ENCODE measurements at regions not wholly inside any gene's neighbourhood (a gene's known extent, or its start where the extent isn't known, plus 50 kb on each side); places are given as distances from the start of the nearest gene placed in this dataset.

DNA sequence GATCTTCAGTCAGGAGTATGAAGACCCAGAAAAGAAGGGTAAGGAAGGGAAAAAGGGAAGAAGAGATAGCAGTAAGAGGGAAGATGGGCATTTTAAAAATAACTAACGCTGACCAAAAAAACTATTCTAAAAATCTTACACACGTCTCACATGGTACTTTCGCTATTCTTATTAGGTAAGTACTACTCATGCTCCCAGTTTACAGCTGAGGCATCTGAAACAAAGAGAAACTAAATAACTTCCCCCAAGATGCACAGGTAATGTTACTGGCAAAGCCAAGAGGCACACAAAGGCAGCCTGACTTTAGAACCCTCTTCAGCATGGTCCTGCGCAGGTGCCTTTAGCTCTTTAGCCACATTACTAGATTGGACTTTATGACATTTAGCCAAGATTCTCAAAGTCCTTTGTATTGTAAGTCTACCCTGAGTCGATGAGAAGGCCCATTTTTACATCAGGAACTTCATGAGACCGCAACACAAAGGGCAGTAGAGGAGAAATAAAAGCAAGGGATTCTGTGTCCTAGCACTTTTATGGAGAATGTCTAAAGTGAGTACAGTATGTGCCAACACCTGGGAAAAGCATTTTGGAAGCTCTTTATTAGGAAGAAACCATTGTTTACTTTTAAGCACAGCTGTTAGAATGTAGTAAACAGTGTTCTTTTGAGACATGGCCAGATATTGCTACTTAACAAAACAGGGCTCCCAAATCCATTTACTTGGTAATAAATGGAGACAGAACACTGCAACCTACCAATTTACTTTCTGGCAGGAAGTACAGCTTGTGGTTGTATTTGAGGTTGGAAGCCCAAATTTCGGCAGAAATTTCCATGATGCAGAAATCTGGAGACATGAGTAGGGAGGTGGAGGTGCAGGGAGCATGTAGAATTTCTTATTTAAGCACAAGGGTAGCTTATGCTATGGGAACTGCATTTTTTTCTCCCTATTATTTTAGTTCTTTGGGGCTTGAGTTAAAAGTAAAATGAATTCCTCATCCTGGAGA is 250.7 kb downstream of the KCTD12 start:
- no peak for DNase-seq (ENCODE audit: low read depth)
- H3K4me3 ChIP-seq (ENCODE audit: low read length) = no peak overlapping the region
- TF ChIP-seq, protein P1, sequence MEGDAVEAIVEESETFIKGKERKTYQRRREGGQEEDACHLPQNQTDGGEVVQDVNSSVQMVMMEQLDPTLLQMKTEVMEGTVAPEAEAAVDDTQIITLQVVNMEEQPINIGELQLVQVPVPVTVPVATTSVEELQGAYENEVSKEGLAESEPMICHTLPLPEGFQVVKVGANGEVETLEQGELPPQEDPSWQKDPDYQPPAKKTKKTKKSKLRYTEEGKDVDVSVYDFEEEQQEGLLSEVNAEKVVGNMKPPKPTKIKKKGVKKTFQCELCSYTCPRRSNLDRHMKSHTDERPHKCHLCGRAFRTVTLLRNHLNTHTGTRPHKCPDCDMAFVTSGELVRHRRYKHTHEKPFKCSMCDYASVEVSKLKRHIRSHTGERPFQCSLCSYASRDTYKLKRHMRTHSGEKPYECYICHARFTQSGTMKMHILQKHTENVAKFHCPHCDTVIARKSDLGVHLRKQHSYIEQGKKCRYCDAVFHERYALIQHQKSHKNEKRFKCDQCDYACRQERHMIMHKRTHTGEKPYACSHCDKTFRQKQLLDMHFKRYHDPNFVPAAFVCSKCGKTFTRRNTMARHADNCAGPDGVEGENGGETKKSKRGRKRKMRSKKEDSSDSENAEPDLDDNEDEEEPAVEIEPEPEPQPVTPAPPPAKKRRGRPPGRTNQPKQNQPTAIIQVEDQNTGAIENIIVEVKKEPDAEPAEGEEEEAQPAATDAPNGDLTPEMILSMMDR (conservative IDR thresholded peaks at IDR 0.05; ENCODE audit: low read length) = no peak

DNA sequence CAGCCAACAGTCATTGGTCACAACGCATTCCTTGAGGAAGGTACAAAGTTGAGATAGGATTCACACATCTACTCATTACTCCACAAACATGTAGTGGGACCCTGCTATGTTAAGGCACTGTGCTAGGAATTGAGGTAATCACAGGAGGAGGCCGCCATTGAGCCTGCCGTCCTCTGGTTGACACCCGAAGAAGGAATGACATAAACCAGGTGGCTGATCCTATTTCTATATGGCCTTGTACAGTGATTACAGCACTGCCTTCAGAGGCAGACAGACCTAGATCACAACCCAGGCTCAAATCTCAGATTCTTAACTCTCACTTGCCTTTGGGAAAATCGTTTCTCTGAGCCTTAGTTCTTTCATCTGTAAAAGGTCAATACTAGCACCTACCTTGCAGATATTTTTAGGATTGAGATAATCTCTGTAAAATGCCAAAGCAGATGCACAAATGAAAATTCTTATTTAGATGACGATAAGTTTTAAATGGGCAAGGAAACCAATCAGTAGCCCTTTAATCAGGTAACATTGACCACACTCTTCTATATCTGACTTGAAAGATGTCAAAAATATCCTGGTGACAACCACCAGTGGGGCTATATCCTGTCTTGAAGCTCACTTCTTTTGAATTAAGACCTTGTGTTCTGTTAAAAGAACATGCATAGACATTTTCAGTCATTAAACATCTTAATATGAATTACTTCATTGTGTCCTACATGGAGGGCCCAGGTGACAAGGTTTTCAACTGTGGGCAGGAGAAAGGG is 251.6 kb downstream of the KCTD12 start:
- no peak for DNase-seq (ENCODE audit: low read depth)
- TF ChIP-seq, protein P1 (conservative IDR thresholded peaks at IDR 0.05; ENCODE audit: low read length) = no peak
- H3K4me3 ChIP-seq (ENCODE audit: low read length) = no peak overlapping the region

DNA sequence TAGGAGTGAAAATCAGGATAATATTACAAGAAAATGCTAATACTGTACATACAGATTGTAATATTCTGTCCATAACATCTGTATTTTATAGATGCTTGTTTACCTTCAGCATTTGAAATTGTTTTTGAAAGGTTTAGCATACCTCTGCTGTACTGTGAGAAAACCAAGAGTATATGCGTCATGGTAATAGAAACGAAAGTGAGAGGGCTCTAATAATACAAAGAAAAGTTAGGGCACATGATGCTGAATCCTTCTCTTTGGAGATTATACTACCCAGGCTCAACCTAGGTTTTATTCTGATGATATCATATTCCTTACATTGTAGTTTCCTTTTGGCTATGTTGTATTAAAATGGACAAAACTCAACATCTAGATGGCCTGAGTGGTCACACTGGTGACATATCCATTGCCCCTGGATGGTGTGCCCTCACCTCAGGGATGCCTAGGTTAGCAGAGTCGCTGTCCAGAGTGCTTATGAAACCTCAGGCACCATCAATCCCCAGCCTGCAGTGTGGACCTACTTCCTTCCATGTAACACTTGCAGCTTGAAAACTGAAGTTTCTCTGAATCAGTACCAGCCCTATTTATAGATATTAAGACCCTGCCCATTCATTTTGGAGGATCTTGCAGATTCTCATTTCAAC is 253.7 kb downstream of the KCTD12 start:
- TF ChIP-seq, protein P1 (conservative IDR thresholded peaks at IDR 0.05; ENCODE audit: low read length) = no peak
- no peak for DNase-seq (ENCODE audit: low read depth)
- no peak overlapping the region for H3K4me3 ChIP-seq (ENCODE audit: low read length)

DNA sequence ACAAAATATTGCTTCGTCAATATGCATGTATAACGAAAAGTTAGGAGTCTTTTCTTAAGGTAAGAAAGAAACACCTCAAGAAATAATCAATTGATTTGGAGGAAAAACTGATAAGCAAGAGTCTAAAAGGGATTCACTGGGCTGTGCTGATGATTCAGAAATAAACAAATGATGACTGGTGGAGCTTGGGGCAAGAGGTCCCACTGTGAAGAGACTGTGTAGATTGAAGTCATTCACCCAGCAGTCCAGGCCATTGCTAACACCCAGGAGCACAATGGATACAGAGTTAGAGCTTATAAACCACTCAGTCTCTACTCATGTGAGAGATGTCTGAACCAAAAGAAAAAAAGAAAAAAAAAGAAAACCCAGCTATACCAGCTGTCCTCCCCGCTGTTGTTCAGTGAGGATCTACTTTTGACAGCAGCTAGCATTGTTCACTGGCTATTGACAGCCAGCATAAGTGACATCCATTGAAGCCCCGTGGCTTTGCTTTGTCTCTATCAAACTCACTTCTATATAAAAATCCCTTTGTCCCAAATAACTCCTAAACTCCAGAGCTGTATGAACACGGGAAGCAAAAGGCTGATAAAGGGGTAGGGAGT is 255.5 kb downstream of the KCTD12 start:
- no peak overlapping the region for H3K4me3 ChIP-seq (ENCODE audit: low read length)
- no peak for DNase-seq (ENCODE audit: low read depth)
- TF ChIP-seq, protein P1 (conservative IDR thresholded peaks at IDR 0.05; ENCODE audit: low read length) = no peak

DNA sequence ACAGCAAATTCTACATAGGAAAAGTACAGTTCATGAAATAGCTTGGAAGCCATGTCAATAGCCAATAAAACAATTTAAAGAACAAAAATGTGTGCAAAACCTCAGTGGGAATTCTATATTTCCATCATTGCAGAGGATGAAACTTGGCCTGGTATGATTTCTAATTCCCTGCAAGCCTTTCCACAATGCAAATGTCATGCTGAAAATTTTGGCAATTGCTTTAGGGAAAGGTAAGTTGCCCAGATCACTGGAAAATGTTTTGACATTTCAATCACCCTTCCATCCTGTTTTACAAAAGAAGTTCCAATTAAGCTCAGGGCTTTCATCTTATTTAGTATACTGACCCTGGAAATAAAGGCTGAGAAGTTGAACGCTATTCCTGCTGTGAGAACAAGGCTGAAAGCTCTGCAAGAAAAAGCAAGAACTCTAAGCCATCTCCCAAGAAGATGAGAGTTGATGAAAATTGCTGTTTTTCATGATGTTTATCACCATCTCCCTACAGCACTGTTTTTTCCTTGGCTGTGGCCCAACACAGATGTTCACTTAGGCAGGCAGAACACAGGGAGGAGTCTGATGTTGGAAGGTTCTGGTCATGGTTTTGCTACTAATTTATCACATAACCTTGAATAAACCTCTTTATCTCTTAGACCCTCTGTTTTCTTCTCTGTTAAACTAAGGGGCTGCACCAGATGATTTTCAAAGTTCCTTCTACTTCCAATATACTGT is 263.7 kb downstream of the KCTD12 start:
- DNase-seq (ENCODE audit: low read depth) = no peak
- TF ChIP-seq, protein P1 (conservative IDR thresholded peaks at IDR 0.05; ENCODE audit: low read length) = no peak
- no peak overlapping the region for H3K4me3 ChIP-seq (ENCODE audit: low read length)

DNA sequence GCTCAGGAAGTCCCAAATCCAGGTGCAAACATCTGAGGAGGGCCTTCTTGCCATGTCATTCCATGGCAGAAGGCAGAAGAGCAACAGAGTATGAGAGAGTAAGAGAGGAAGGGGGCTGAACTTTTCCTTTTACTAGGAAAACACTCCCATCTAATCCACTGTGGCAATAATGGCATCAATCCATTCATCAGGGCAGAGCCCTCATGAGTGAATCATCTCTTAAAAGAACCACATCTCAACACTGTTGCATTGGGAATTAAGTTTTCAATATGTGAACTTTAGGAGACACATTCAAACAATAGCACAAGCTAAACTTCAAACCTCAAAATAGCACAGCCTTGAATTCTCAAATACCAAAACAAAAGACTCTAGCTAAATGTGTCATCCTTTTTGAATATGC is 264.5 kb downstream of the KCTD12 start:
- TF ChIP-seq, protein P1 (conservative IDR thresholded peaks at IDR 0.05; ENCODE audit: low read length) = no peak
- no peak overlapping the region for H3K4me3 ChIP-seq (ENCODE audit: low read length)
- no peak for DNase-seq (ENCODE audit: low read depth)

All from AG10803 (cell line).